Tibial artery (tissue), 4 donors: ENCODE measurements at regions not wholly inside any gene's neighbourhood (a gene's known extent, or its start where the extent isn't known, plus 50 kb on each side); places are given as distances from the start of the nearest gene placed in this dataset.

ENCODE experiments used
- DNase-seq, 2 donors: peaks; one replicate each; pipeline ENCODE4 v3.0.0-alpha.2; 2019
- H3K27ac ChIP-seq, 2 donors: fragments of 200-600 bp; sonication (generic) in 1 of 2; 1 replicate in 1 of 2; 2 replicates in 1 of 2; pipeline ENCODE4 v1.5.1; 2018 to 2019; ENCODE audit warnings: mild to moderate bottlenecking in 1 of 2
- H3K27me3 ChIP-seq, 2 donors: fragments of 200-600 bp; sonication (generic) in 1 of 2; one replicate each; pipeline versions ENCODE4 v1.5.1 to v1.6.0; 2016 to 2019
- H3K36me3 ChIP-seq, 3 donors: fragments of 200-600 bp; sonication (generic) in 2 of 3; one replicate each; pipeline ENCODE4 v1.5.1; 2016 to 2019; ENCODE audit warnings: mild to moderate bottlenecking in 2 of 3
- H3K4me1 ChIP-seq, 4 donors: fragments of 200-600 bp; sonication (generic) in 2 of 4; 1 replicate in 3 of 4; 2 replicates in 1 of 4; pipeline ENCODE4 v1.5.1; 2016 to 2019
- H3K4me3 ChIP-seq, 2 donors: fragments of 200-600 bp; sonication (generic) in 1 of 2; 1 replicate in 1 of 2; 2 replicates in 1 of 2; pipeline ENCODE4 v1.5.1; 2018 to 2019; ENCODE audit warnings: mild to moderate bottlenecking in 2 of 2
- H3K9me3 ChIP-seq, 3 donors: fragments of 200-600 bp; sonication (generic) in 1 of 3; one replicate each; pipeline ENCODE4 v1.5.1; 2016 to 2019
- intact Hi-C: fragments of 100-400 bp; cut with DNase I; formaldehyde crosslinking; loops from one replicate; pipeline ENCODE4 v1.15.0; 2023; ENCODE audit warnings: low total_unique reads
- TF ChIP-seq, protein P1 (sequence below), 2 experiments: fragments of 200-600 bp in 1 of 2; fragments of 450-650 bp in 1 of 2; IDR thresholded peaks; one replicate each; pipeline ENCODE4 v1.5.1; 2017 to 2019; ENCODE audit warnings: antibody characterized with exemption in 2 of 2, mild to moderate bottlenecking in 1 of 2, moderate library complexity in 1 of 2

- Histone ChIP-seq H3K4me1 (no peaks in the 10 kb centered on the region), H3K9me3 (no peaks in the 10 kb centered on the region), H3K27ac (no peak overlapping the region), H3K36me3 (no peaks in the 10 kb centered on the region), H3K4me3 (no peak overlapping the region), H3K27me3 (no peaks in the 10 kb centered on the region)
- intact Hi-C loops = no loop called here
- DNase-seq = no peak
- TF ChIP-seq, protein P1, sequence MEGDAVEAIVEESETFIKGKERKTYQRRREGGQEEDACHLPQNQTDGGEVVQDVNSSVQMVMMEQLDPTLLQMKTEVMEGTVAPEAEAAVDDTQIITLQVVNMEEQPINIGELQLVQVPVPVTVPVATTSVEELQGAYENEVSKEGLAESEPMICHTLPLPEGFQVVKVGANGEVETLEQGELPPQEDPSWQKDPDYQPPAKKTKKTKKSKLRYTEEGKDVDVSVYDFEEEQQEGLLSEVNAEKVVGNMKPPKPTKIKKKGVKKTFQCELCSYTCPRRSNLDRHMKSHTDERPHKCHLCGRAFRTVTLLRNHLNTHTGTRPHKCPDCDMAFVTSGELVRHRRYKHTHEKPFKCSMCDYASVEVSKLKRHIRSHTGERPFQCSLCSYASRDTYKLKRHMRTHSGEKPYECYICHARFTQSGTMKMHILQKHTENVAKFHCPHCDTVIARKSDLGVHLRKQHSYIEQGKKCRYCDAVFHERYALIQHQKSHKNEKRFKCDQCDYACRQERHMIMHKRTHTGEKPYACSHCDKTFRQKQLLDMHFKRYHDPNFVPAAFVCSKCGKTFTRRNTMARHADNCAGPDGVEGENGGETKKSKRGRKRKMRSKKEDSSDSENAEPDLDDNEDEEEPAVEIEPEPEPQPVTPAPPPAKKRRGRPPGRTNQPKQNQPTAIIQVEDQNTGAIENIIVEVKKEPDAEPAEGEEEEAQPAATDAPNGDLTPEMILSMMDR (IDR thresholded peaks at IDR 0.05) = no peak
These were observed 718.1 kb upstream of the EEF2KMT start for GRCh38 chr16:5815570-5816237.

DNA sequence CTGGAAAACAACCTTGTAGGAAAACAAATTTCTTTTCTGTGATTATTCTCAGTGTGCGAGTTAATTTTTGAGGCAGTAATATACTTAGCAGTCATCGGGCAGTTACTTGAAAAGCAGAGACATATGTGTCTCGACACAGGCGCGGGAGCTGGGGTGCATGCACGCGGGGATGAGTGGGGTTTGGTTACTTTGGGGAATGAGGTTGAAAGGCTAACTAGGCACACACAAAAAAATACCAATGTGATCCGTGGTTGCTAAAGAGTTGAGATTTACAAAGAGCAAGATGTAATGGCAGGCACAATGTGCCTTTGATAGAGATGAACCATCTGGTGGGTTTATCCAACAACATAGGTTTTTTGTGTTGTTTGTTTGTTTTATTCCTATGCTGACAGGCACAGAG, 703.8 kb upstream of the EEF2KMT start:
- DNase-seq = no peak
- Histone ChIP-seq H3K9me3 (no peaks in the 10 kb centered on the region), H3K27ac (no peak overlapping the region), H3K4me1 (no peaks in the 10 kb centered on the region), H3K4me3 (no peak overlapping the region), H3K36me3 (no peaks in the 10 kb centered on the region), H3K27me3 (no peaks in the 10 kb centered on the region)
- intact Hi-C loops = no loop called here
- TF ChIP-seq, protein P1 (IDR thresholded peaks at IDR 0.05) = no peak

DNA sequence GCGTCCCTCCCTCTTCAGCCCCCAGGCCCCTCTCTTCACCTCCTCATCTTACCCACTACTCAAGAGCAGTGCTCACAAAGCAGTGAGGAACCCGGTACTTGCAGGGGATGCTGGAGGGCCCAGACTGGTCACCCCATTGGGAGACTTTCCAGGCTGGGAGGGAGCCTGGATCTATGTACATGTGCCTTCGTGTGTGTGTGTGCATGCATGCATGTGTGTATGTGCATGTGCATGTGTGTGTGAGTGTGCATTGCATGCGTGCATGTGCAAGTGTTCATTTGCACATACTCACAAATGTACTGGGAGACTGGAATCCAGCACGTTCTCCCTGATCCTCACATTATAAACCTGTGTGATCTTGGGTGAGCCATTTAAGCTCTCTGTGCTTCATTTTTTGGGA, 696.0 kb upstream of the EEF2KMT start:
- H3K4me1 ChIP-seq = no peaks in the 10 kb centered on the region
- H3K9me3 ChIP-seq = no peaks in the 10 kb centered on the region
- H3K27me3 ChIP-seq = no peaks in the 10 kb centered on the region
- H3K4me3 ChIP-seq = no peak overlapping the region
- no peak overlapping the region for H3K27ac ChIP-seq
- no peaks in the 10 kb centered on the region for H3K36me3 ChIP-seq
- no peak for DNase-seq
- intact Hi-C loops = no loop called here
- TF ChIP-seq, protein P1 (IDR thresholded peaks at IDR 0.05) = no peak

DNA sequence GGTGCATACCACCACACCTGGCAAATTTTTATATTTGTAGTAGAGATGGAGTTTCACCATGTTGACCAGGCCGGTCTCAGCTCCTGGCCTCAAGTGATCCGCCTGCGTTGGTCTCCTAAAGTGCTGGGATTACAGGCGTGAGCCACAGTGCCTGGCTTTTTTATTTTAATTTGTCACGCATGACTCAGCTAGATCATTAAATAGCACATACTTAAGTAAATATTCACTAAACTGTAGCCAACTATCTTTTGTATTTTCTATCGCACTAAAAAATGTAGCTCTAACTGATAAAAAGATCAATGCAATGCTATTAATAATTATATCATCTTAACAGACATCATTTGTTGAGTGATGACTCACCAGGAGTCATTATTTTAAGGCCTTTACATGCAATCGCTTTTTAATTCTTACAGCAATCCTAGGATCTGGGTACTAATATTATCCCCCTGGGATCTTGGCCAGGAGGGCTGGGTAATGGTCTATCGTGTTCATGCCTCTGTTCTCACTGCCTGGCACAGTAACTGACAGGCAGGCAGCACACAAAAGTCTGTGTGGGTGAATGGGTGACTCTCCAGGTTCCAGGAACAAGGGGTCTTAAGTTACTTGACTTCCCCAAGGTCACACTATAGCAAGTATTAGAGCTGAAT, 693.5 kb upstream of the EEF2KMT start:
- Histone ChIP-seq H3K27ac (no peak overlapping the region), H3K4me1 (no peaks in the 10 kb centered on the region), H3K27me3 (no peaks in the 10 kb centered on the region), H3K36me3 (no peaks in the 10 kb centered on the region), H3K9me3 (no peaks in the 10 kb centered on the region), H3K4me3 (no peak overlapping the region)
- TF ChIP-seq, protein P1 (IDR thresholded peaks at IDR 0.05) = no peak
- DNase-seq = no peak
- intact Hi-C loops = no loop called here

GRCh38 chr16:5790512-5790911, 692.9 kb upstream of the EEF2KMT start:
- no peaks in the 10 kb centered on the region for H3K36me3 ChIP-seq
- intact Hi-C loops = no loop called here
- H3K4me1 ChIP-seq = no peaks in the 10 kb centered on the region
- TF ChIP-seq, protein P1 (IDR thresholded peaks at IDR 0.05) = no peak
- H3K27me3 ChIP-seq = no peaks in the 10 kb centered on the region
- no peak for DNase-seq
- H3K27ac ChIP-seq = no peak overlapping the region
- no peak overlapping the region for H3K4me3 ChIP-seq
- no peaks in the 10 kb centered on the region for H3K9me3 ChIP-seq
